Retinal pigment epithelial cell (primary cell): ENCODE measurements at regions not wholly inside any gene's neighbourhood (a gene's known extent, or its start where the extent isn't known, plus 50 kb on each side); places are given as distances from the start of the nearest gene placed in this dataset.
"Not testable (repeated sequence)": the region's sequence is repeated elsewhere in the genome, so short reads cannot be mapped to it uniquely, and the experiment has no call there.

ENCODE experiments used
- DNase-seq: peaks from one replicate; pipeline ENCODE4 v3.0.0-alpha.2; 2010; ENCODE audit warnings: low read depth
- H3K4me3 ChIP-seq: 2 replicates; pipeline ENCODE4 v1.5.1; 2011; ENCODE audit warnings: mild to moderate bottlenecking, low read length, control low read depth, moderate library complexity
- CTCF ChIP-seq: conservative IDR thresholded peaks from 2 replicates; pipeline ENCODE4 v1.5.1; 2011; ENCODE audit warnings: low read depth, low read length, control low read depth, inconsistent platforms

- H3K4me3 ChIP-seq = no peak overlapping the region
- TF ChIP-seq CTCF = no peak
- no peak for DNase-seq
These were observed 97.3 kb upstream of the SYT6 start for GRCh38 chr1:114250683-114251572.

- H3K4me3 ChIP-seq = no peak overlapping the region
- TF ChIP-seq CTCF = no peak
- no peak for DNase-seq
These were observed 96.0 kb upstream of the SYT6 start for GRCh38 chr1:114249691-114250090.

- no peak for DNase-seq
- no peak overlapping the region for H3K4me3 ChIP-seq
- no peak for TF ChIP-seq CTCF
These were observed 94.5 kb upstream of the SYT6 start for GRCh38 chr1:114248162-114248561.

GRCh38 chr1:114242531-114243210 is 89.0 kb upstream of the SYT6 start:
- not testable (repeated sequence) for H3K4me3 ChIP-seq, DNase-seq

GRCh38 chr1:114238053-114238452 is 84.4 kb upstream of the SYT6 start:
- no peak for DNase-seq
- no peak overlapping the region for H3K4me3 ChIP-seq
- no peak for TF ChIP-seq CTCF

GRCh38 chr1:114236517-114236916 is 82.8 kb upstream of the SYT6 start:
- H3K4me3 ChIP-seq = no peak overlapping the region
- no peak for DNase-seq
- TF ChIP-seq CTCF = no peak

GRCh38 chr1:114235960-114236359 is 82.3 kb upstream of the SYT6 start:
- no peak for DNase-seq
- no peak for TF ChIP-seq CTCF

More at GRCh38 chr1:114235960-114236359, 82.3 kb upstream of the SYT6 start:
- no peak overlapping the region for H3K4me3 ChIP-seq
